ENCODE measurements at regions not wholly inside any gene's neighbourhood (a gene's known extent, or its start where the extent isn't known, plus 50 kb on each side); places are given as distances from the start of the nearest gene placed in this dataset.
A peak's percentile ranks its signal among the peaks of the same experiment; 100 is the strongest.

DNA sequence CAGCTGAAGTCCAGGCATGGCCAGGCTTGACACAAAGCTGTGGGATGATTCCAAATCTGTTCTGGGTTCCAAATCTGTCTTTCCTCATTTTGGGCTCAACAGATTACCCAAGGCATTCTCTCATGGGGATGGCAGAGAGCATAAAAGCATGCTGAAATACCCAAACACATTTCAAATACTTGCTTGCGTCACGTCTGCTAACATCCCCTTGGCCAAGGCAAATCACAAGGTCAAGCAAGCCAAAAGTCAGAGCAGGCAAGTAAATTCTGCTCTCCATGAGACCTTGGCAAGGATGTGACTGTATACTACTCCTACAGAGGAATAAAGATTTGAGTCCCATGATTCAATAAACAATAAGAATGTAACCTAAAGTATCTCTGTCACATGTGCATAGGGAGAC, 306.7 kb downstream of the EPB41L4A start:
- no peak for ATAC-seq
- Mint-ChIP-seq H3K36me3 (no peaks in the 10 kb centered on the region), H3K27me3 (peaks cover 9% of the 10 kb centered on the region), H3K4me3 (no peak overlapping the region), H3K4me1 (no peaks in the 10 kb centered on the region), H3K27ac (no peak overlapping the region), H3K9me3 (ENCODE audit: low read depth) (no peaks in the 10 kb centered on the region)
- CTCF ChIA-PET: no interaction called here
- DNase-seq: no peak

DNA sequence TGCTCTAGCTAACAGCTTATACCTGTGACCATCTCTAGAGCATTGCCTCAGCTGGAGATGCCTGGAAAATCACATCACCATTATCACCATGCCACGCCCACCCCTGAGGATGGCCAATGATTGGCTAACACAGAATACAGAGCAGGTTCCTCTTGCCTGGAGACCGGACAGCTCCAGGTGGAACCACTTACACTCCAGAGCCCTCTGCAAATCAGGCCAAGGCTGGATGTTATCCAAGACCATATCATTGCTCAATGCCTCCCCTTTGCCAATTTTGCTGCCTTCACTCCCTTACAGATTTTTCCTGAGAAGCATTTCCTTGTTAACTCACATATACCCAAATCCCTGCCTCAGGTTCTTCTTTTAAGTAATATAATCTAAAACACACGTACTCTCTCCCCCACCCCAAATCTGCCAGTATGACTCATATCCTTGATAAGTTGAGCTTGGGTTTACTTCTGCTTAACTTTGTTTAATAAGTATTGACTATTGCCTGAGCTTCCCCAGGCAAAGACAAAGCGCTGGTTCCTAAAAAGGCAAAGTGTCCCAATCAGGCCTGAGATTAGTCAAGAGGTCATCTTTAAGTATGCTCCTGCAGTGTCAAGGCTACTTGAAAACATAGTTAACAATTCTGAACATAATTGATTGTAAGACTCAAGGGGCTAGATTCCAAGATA, 309.6 kb downstream of the EPB41L4A start:
- Mint-ChIP-seq H3K4me1 (no peaks in the 10 kb centered on the region), H3K27ac (no peak overlapping the region), H3K36me3 (no peaks in the 10 kb centered on the region), H3K4me3 (no peak overlapping the region), H3K27me3 (peaks cover 7% of the 10 kb centered on the region), H3K9me3 (ENCODE audit: low read depth) (no peaks in the 10 kb centered on the region)
- CTCF ChIA-PET: no interaction called here
- DNase-seq (no peak), ATAC-seq (no peak)

DNA sequence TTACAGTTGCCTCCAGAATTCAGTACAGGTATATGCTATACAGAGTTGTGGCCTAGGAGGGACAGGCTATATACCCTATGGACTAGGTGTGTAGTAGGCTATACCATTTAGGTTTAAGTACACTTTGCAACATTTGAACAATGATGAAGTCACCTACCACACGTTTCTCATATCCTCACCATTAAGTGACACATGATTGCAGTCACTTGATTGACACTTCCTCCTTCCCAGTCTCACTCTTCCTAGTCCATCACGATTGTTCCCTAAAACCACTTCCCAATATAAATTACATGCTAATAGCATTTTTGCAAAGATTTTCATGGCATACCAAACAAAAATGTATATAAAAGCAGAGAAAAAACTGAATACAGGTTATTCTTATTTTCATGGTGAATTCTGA, 312.2 kb downstream of the EPB41L4A start:
- Mint-ChIP-seq H3K36me3 (no peaks in the 10 kb centered on the region), H3K4me3 (no peak overlapping the region), H3K4me1 (no peaks in the 10 kb centered on the region), H3K9me3 (ENCODE audit: low read depth) (no peaks in the 10 kb centered on the region), H3K27me3 (peaks cover 4% of the 10 kb centered on the region), H3K27ac (no peak overlapping the region)
- DNase-seq (no peak), ATAC-seq (no peak)
- CTCF ChIA-PET: no interaction called here

DNA sequence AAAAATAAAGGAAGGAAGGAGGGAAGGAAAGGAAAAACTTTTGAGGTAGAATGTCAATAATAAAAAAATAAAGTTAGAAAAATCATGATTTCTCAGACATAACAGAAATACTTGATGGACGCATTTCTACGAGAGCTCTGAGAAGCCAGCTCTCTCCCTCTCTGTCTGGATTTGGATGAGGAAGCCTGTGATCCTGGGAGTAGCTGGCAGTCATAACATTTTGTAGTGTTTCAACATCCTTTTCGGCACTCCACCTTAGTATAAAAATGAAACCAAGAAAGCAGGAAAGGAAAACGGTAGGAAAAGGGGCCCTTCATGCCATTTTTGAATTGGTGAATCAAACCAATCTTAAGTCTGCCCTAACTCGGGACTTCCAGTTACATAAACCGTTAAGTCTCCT, 321.3 kb downstream of the EPB41L4A start:
- Mint-ChIP-seq H3K36me3 (no peaks in the 10 kb centered on the region), H3K27me3 (peaks cover 5% of the 10 kb centered on the region), H3K9me3 (ENCODE audit: low read depth) (no peaks in the 10 kb centered on the region), H3K4me3 (no peak overlapping the region), H3K4me1 (no peaks in the 10 kb centered on the region), H3K27ac (no peak overlapping the region)
- DNase-seq (no peak), ATAC-seq (no peak)
- CTCF ChIA-PET: no interaction called here

DNA sequence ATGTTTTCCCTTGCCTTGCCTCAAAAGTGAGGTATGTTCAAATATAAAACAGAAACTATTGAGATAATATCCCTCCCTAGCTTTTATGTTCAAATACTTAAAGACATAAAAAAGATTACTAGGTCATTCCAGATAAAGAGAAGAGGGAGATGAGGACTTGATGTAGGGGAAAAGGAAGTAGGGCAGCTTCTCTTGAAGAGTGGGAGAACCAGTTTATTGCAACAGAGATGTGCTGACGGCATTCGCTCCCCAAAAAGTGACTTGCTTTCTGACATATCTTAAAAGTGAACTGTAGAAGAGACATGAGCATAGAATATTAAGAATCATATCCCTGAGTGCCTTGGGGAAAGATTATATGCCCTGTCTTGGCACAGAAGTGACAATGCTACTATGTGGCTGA, 330.2 kb upstream of the NREP start:
- no peaks in the 10 kb centered on the region for H3K4me1 Mint-ChIP-seq
- DNase-seq: no peak
- no peaks in the 10 kb centered on the region for H3K36me3 Mint-ChIP-seq
- ATAC-seq: no peak
- no peaks in the 10 kb centered on the region for H3K27me3 Mint-ChIP-seq
- H3K9me3 Mint-ChIP-seq (ENCODE audit: low read depth): no peaks in the 10 kb centered on the region
- no peak overlapping the region for H3K27ac Mint-ChIP-seq
- no peak overlapping the region for H3K4me3 Mint-ChIP-seq
- CTCF ChIA-PET: no interaction called here

DNA sequence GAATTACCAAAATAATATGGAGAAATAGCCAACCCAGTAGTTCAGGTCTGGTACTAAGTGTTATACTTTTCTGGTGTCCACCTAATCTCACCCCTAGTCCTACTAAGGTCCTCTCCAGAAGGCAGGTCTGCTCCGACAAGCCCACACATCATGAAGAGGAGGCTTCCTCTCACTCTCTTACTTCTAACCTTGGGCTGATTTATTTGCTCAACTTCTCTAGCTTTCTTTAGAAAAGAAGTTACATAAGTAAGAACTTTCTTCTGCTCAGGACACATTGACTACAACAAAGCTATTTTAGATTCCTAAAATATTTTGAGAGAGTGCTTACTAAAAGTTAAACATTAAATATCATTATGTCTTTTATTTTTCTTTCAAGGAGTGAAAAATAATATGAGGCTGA, 329.7 kb upstream of the NREP start:
- H3K27ac Mint-ChIP-seq: no peak overlapping the region
- H3K36me3 Mint-ChIP-seq: no peaks in the 10 kb centered on the region
- ATAC-seq (no peak), DNase-seq (no peak)
- H3K4me1 Mint-ChIP-seq: no peaks in the 10 kb centered on the region
- H3K27me3 Mint-ChIP-seq: no peaks in the 10 kb centered on the region
- H3K9me3 Mint-ChIP-seq (ENCODE audit: low read depth): no peaks in the 10 kb centered on the region
- no peak overlapping the region for H3K4me3 Mint-ChIP-seq
- CTCF ChIA-PET: no interaction called here

DNA sequence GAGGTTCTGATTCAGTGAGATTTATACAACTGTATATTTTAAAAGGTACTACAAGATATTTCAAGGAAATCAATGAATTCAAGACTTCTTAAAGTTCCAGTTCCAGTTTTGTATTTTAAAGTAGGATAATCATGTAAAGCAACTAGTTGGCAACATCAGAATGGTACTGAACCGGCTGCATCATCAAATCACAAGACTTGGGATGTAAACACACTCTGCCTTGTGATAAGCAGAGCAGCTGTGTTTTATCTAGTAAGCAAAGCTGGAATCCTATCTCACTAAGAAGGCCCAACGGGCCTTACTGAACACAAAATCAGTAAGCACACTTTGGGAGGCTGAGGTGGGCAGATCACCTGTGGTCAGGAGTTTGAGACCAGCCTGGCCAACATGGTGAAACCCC, 327.2 kb upstream of the NREP start:
- H3K4me3 Mint-ChIP-seq: no peak overlapping the region
- DNase-seq (no peak), ATAC-seq (no peak)
- H3K27ac Mint-ChIP-seq: no peak overlapping the region
- no peaks in the 10 kb centered on the region for H3K36me3 Mint-ChIP-seq
- H3K27me3 Mint-ChIP-seq: no peaks in the 10 kb centered on the region
- CTCF ChIA-PET: no interaction called here
- no peaks in the 10 kb centered on the region for H3K4me1 Mint-ChIP-seq
- H3K9me3 Mint-ChIP-seq (ENCODE audit: low read depth): no peaks in the 10 kb centered on the region

DNA sequence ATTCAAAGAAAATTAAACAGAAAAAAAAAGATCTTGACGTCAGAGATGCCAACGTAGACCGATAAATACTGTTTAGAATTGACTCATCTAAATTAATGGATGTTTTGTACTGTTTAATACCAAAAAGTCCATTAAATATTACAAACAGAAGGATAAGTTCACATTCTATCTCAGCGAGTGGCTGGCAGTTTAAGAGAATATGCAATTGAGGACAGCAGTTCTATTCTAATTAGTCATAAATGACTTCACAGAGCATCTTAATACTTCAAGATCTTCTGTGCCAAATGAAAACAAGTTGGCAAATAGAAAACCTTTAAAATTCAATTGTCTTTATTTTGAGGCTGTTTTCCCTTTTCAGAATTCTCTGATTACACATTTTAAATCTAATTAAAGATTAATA, 326.6 kb upstream of the NREP start:
- no peaks in the 10 kb centered on the region for H3K27me3 Mint-ChIP-seq
- H3K27ac Mint-ChIP-seq: no peak overlapping the region
- no peak overlapping the region for H3K4me3 Mint-ChIP-seq
- no peak for ATAC-seq
- CTCF ChIA-PET: no interaction called here
- no peak for DNase-seq
- no peaks in the 10 kb centered on the region for H3K4me1 Mint-ChIP-seq
- H3K9me3 Mint-ChIP-seq (ENCODE audit: low read depth): no peaks in the 10 kb centered on the region
- H3K36me3 Mint-ChIP-seq: no peaks in the 10 kb centered on the region

DNA sequence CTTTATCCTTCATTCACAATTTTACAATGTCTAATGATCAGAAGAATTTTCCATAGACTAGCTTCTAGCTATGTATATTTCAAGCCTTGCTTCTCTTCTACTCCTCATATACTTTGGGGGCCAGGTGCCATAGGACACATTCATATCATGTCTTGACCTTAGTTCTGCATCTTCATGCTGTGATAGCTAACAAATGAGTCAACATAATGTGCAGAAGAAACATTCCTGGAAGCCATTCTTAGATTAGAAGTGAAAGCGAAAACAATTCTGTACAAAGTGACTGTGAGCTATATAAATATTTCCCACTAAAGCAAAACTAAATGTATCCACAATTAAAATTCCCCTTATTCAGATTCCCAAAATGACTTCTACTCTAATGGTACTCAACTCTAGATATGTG, 320.2 kb upstream of the NREP start:
- no peaks in the 10 kb centered on the region for H3K27me3 Mint-ChIP-seq
- no peak overlapping the region for H3K27ac Mint-ChIP-seq
- peaks cover 2% of the 10 kb centered on the region for H3K9me3 Mint-ChIP-seq (ENCODE audit: low read depth)
- DNase-seq (no peak), ATAC-seq (no peak)
- H3K4me3 Mint-ChIP-seq: peak overlapping the region; percentile 7
- CTCF ChIA-PET: interaction anchor here (1.4 kb wide), 1 partner anchor 546 kb away, joined by 4 read pairs; no protein-coding TSS in a partner anchor
- no peaks in the 10 kb centered on the region for H3K36me3 Mint-ChIP-seq
- H3K4me1 Mint-ChIP-seq: peaks cover 7% of the 10 kb centered on the region

DNA sequence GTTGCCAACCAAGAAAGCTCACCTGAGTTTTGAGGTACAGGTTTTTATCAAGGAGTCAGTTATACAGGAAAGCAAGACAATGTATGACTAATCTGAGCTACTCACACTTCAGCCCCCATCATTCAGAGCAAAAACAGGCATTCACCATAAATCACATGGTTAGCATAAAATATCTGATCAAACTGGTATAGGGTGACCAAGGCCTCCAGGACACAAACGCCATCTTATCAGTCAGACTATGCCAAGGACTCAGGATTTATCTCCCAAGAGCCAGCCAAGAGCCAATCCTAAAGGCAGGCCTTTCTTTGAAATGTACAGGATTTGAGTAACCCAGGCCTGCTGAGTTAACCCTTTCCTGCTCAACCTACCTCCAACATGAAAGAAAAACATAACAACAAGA, 313.0 kb upstream of the NREP start:
- CTCF ChIA-PET: no interaction called here
- Mint-ChIP-seq H3K9me3 (ENCODE audit: low read depth) (no peaks in the 10 kb centered on the region), H3K27ac (no peak overlapping the region), H3K36me3 (no peaks in the 10 kb centered on the region), H3K4me1 (no peaks in the 10 kb centered on the region), H3K27me3 (peaks cover 3% of the 10 kb centered on the region), H3K4me3 (no peak overlapping the region)
- ATAC-seq (no peak), DNase-seq (no peak)

DNA sequence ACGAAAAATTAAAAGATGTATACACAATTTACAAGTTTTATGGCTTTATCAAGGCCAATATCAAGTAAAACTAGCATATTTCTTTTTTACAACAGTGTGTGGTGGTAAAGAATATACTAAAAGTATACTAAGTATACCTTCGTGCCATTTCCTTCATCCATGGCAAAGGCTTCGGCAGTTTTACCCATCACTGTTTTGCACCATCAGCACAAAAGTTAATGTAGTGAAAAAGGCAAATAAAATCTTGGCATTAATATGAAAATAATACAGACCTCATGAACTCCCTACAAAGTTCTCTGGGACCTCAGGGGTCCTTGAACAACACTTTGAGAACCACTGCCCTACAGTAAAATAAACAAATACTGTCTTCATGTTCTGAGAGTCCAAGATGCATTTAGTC, 312.3 kb upstream of the NREP start:
- no peaks in the 10 kb centered on the region for H3K9me3 Mint-ChIP-seq (ENCODE audit: low read depth)
- ATAC-seq: no peak
- no peaks in the 10 kb centered on the region for H3K36me3 Mint-ChIP-seq
- CTCF ChIA-PET: no interaction called here
- H3K27ac Mint-ChIP-seq: no peak overlapping the region
- no peak overlapping the region for H3K4me3 Mint-ChIP-seq
- DNase-seq: no peak
- H3K4me1 Mint-ChIP-seq: no peaks in the 10 kb centered on the region
- peaks cover 3% of the 10 kb centered on the region for H3K27me3 Mint-ChIP-seq

DNA sequence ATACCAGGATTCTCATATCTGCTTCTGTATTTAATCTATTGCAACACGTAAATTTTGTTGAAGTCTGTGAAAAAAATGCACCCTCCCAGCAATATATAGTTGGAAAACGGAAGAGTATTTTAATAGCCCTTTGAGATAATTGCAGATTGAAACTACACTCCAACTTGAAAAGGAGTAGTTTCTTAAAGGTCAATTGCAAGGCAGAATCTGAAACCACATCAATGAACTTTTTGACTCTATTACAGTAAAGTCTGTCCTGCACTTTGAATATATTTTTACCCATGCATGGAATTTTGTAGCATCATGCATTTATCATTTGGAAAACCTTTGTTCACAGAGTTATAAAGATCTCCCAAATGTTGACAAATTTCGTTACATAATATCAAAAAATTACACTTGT, 311.6 kb upstream of the NREP start:
- Mint-ChIP-seq H3K4me1 (no peaks in the 10 kb centered on the region), H3K27ac (no peak overlapping the region), H3K9me3 (ENCODE audit: low read depth) (no peaks in the 10 kb centered on the region), H3K36me3 (no peaks in the 10 kb centered on the region), H3K4me3 (no peak overlapping the region), H3K27me3 (peaks cover 3% of the 10 kb centered on the region)
- CTCF ChIA-PET: no interaction called here
- ATAC-seq (no peak), DNase-seq (no peak)

DNA sequence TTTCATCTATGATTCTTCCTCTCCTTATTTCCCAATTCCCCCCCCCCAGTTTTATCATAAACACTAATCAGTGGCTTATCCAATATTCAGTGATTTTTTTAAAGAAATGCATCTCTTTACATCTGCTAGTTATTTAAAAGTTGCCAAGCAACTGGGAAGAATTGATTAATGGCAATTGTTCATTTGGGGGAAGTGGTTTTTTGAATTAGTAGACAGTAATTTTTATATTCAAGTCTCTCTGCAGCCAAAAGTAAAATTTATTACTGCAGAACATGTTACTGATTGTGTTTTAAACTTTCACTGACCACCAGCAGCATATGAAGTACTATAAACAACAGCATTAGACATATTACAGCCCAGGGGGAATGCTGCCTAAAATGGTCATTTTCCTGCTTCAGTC, 308.8 kb upstream of the NREP start:
- Mint-ChIP-seq H3K27me3 (peaks cover 6% of the 10 kb centered on the region), H3K9me3 (ENCODE audit: low read depth) (no peaks in the 10 kb centered on the region), H3K36me3 (no peaks in the 10 kb centered on the region), H3K27ac (no peak overlapping the region), H3K4me3 (no peak overlapping the region), H3K4me1 (no peaks in the 10 kb centered on the region)
- DNase-seq (no peak), ATAC-seq (no peak)
- CTCF ChIA-PET: no interaction called here

DNA sequence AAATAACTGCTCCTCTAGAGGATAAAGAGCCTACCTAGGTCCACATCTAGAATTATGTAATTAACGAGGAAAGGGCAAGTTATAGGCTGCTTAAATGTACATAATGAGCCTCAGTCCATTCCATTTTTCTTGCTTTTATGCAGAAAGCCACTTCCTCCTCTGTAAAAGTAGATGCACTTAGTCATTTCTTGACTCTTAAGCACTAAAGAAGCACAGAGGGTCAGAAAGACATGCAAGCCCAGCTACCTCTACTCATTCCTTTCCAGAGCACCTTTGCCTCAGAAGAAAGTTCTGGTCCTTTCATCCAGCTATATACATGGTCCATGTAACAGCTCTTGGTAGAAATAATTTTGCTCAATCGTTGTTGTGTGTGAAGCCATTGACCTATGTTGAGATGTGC, 308.0 kb upstream of the NREP start:
- Mint-ChIP-seq H3K4me3 (no peak overlapping the region), H3K36me3 (no peaks in the 10 kb centered on the region), H3K27ac (no peak overlapping the region), H3K27me3 (peaks cover 6% of the 10 kb centered on the region), H3K4me1 (no peaks in the 10 kb centered on the region), H3K9me3 (ENCODE audit: low read depth) (no peaks in the 10 kb centered on the region)
- CTCF ChIA-PET: no interaction called here
- no peak for DNase-seq
- ATAC-seq: no peak

DNA sequence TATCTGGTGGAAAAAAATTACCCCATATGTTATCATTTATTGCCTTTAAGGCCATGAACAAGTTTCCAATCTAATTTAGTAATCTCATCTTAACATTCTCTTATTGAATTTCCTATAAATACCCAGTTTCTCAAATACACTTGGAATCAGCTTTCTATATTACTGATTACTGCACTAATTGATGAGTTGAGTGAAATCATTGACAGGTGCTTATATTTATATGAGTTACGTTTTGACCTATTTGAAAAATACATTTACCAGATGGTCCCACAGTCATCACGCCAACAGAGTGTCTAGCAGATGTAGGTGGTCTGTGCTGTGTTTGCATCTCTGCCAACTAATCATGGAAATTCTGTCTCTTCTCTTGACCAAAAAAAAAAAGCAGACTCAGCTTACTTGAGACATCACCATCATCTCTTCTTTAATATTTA, 307.3 kb upstream of the NREP start:
- CTCF ChIA-PET: no interaction called here
- no peak for DNase-seq
- Mint-ChIP-seq H3K9me3 (ENCODE audit: low read depth) (no peaks in the 10 kb centered on the region), H3K36me3 (no peaks in the 10 kb centered on the region), H3K27ac (no peak overlapping the region), H3K4me1 (no peaks in the 10 kb centered on the region), H3K27me3 (peaks cover 6% of the 10 kb centered on the region), H3K4me3 (no peak overlapping the region)
- ATAC-seq: no peak

Data from activated CD8-positive, alpha-beta memory T cell treated with anti-CD3 and anti-CD28 coated beads, Interleukin-2, amount 10 ng/mL, durations not matched to agents 7 days and 5 days (primary cell).